Uterus (tissue), 3 donors: ENCODE measurements at regions not wholly inside any gene's neighbourhood (a gene's known extent, or its start where the extent isn't known, plus 50 kb on each side); places are given as distances from the start of the nearest gene placed in this dataset.

Experiments
- DNase-seq, 2 donors: peaks; one replicate each; pipeline ENCODE4 v3.0.0-alpha.2; 2019 to 2020
- H3K27ac ChIP-seq, 2 donors: fragments of 200-600 bp; sonication (generic); 1 replicate in 1 of 2; 2 replicates in 1 of 2; pipeline ENCODE4 v1.5.1; 2016 to 2018
- H3K27me3 ChIP-seq, 2 donors: fragments of 200-600 bp; sonication (generic); one replicate each; pipeline ENCODE4 v1.5.1; 2018 to 2019; ENCODE audit warnings: control low read depth in 1 of 2
- H3K36me3 ChIP-seq, 2 donors: fragments of 200-600 bp; sonication (generic); one replicate each; pipeline ENCODE4 v1.5.1; 2019; ENCODE audit warnings: control low read depth in 1 of 2
- H3K4me1 ChIP-seq, 2 donors: fragments of 200-600 bp; sonication (generic); one replicate each; pipeline ENCODE4 v1.5.1; 2018 to 2019; ENCODE audit warnings: control low read depth in 1 of 2
- H3K4me3 ChIP-seq, 2 donors: fragments of 200-600 bp; sonication (generic); 1 replicate in 1 of 2; 2 replicates in 1 of 2; pipeline ENCODE4 v1.5.1; 2018 to 2019; ENCODE audit warnings: mild to moderate bottlenecking in 1 of 2
- H3K9me3 ChIP-seq, 2 donors: fragments of 200-600 bp; sonication (generic); one replicate each; pipeline ENCODE4 v1.5.1; 2019; ENCODE audit warnings: control low read depth in 1 of 2
- CTCF ChIP-seq, 4 experiments: fragments of 200-600 bp in 2 of 4; fragments of 450-650 bp in 2 of 4; sonication (generic) in 2 of 4; IDR thresholded peaks; one replicate each; pipeline ENCODE4 v1.5.1; 2016 to 2019; ENCODE audit warnings: antibody characterized with exemption in 4 of 4, mild to moderate bottlenecking in 2 of 4, moderate library complexity in 1 of 4
- POLR2A ChIP-seq, 2 donors: fragments of 450-650 bp; IDR thresholded peaks; one replicate each; pipeline ENCODE4 v1.6.1; 2016; ENCODE audit warnings: antibody characterized with exemption in 2 of 2, mild to moderate bottlenecking in 1 of 2, moderate library complexity in 1 of 2
- intact Hi-C: fragments of 100-400 bp; cut with DNase I; formaldehyde crosslinking; loops from one replicate; pipeline ENCODE4 v1.15.1; 2023; ENCODE audit warnings: low total_unique reads
- donor health status: DM: yes; HTN: yes; CAD: no.

- Histone ChIP-seq H3K9me3 (no peaks in the 10 kb centered on the region), H3K4me3 (no peak overlapping the region), H3K27me3 (no peaks in the 10 kb centered on the region), H3K4me1 (no peaks in the 10 kb centered on the region), H3K36me3 (no peaks in the 10 kb centered on the region), H3K27ac (no peak overlapping the region)
- intact Hi-C loops = no loop called here
- TF ChIP-seq CTCF (IDR thresholded peaks at IDR 0.05) = no peak
- no peak for TF ChIP-seq POLR2A (IDR thresholded peaks at IDR 0.05)
- no peak for DNase-seq
Observed at GRCh38 chr2:78707776-78708386, 317.6 kb upstream of the REG3G start.

- no peak for DNase-seq
- TF ChIP-seq POLR2A (IDR thresholded peaks at IDR 0.05) = no peak
- TF ChIP-seq CTCF (IDR thresholded peaks at IDR 0.05) = no peak
- H3K4me3 ChIP-seq = no peak overlapping the region
- intact Hi-C loops = no loop called here
- H3K9me3 ChIP-seq = no peaks in the 10 kb centered on the region
- no peak overlapping the region for H3K27ac ChIP-seq
- H3K36me3 ChIP-seq = no peaks in the 10 kb centered on the region
- H3K27me3 ChIP-seq = no peaks in the 10 kb centered on the region
- H3K4me1 ChIP-seq = no peaks in the 10 kb centered on the region
Observed at GRCh38 chr2:78710632-78711375, 314.7 kb upstream of the REG3G start.

- Histone ChIP-seq H3K27ac (no peak overlapping the region), H3K4me3 (no peak overlapping the region), H3K4me1 (no peaks in the 10 kb centered on the region), H3K36me3 (no peaks in the 10 kb centered on the region), H3K9me3 (no peaks in the 10 kb centered on the region), H3K27me3 (no peaks in the 10 kb centered on the region)
- no peak for DNase-seq
- TF ChIP-seq CTCF (IDR thresholded peaks at IDR 0.05) (no peak), POLR2A (IDR thresholded peaks at IDR 0.05) (no peak)
- intact Hi-C loops = no loop called here
Observed at GRCh38 chr2:78715293-78715692, 310.2 kb upstream of the REG3G start.

- TF ChIP-seq CTCF (IDR thresholded peaks at IDR 0.05) (no peak), POLR2A (IDR thresholded peaks at IDR 0.05) (no peak)
- Histone ChIP-seq H3K4me1 (no peaks in the 10 kb centered on the region), H3K27me3 (no peaks in the 10 kb centered on the region), H3K27ac (no peak overlapping the region), H3K4me3 (no peak overlapping the region), H3K36me3 (no peaks in the 10 kb centered on the region), H3K9me3 (no peaks in the 10 kb centered on the region)
- intact Hi-C loops = no loop called here
- no peak for DNase-seq
Observed at GRCh38 chr2:78718024-78718423, 307.5 kb upstream of the REG3G start.

GRCh38 chr2:78718473-78718872, 307.0 kb upstream of the REG3G start:
- Histone ChIP-seq H3K4me1 (no peaks in the 10 kb centered on the region), H3K36me3 (no peaks in the 10 kb centered on the region), H3K4me3 (no peak overlapping the region), H3K27ac (no peak overlapping the region), H3K27me3 (no peaks in the 10 kb centered on the region), H3K9me3 (no peaks in the 10 kb centered on the region)
- intact Hi-C loops = no loop called here
- TF ChIP-seq CTCF (IDR thresholded peaks at IDR 0.05) (no peak), POLR2A (IDR thresholded peaks at IDR 0.05) (no peak)
- no peak for DNase-seq
